CD4-positive, alpha-beta T cell treated with Interleukin-4 for 4 hours (primary cell): ENCODE measurements at regions not wholly inside any gene's neighbourhood (a gene's known extent, or its start where the extent isn't known, plus 50 kb on each side); places are given as distances from the start of the nearest gene placed in this dataset.
"Not testable (repeated sequence)": the region's sequence is repeated elsewhere in the genome, so short reads cannot be mapped to it uniquely, and the experiment has no call there.

Experiments used
- DNase-seq: peaks from one replicate; pipeline ENCODE4 v3.0.0-alpha.2; 2020

DNA sequence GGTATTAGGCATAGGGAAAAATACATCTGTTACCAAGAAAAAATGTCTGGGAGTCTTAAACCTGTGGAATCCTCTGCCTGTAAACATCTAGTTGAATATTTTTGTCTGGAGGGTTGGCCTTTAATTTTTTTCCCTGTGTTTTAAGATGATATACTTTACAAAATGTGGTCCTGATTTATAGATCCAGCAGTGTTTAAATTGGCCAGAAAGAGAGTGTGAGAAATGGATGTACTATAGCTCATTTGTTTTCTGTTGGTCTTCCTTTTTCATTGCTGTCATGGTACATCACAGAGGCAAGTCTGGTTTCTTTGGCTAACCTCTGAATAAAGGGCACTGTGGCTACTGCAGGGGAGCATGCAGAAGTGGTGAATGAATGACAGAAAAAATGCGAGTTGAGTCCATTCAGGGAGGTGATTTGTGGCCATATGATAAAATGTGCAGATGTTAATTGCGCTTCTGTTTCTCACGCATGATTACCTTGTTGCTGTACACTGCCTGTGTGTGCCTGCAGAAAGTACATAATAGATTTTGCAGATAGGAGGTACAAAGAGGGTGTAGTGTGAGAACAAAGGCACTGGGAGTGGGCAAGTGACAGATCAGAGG is 150.0 kb downstream of the NFKBIZ start:
- DNase-seq, result no peak

DNA sequence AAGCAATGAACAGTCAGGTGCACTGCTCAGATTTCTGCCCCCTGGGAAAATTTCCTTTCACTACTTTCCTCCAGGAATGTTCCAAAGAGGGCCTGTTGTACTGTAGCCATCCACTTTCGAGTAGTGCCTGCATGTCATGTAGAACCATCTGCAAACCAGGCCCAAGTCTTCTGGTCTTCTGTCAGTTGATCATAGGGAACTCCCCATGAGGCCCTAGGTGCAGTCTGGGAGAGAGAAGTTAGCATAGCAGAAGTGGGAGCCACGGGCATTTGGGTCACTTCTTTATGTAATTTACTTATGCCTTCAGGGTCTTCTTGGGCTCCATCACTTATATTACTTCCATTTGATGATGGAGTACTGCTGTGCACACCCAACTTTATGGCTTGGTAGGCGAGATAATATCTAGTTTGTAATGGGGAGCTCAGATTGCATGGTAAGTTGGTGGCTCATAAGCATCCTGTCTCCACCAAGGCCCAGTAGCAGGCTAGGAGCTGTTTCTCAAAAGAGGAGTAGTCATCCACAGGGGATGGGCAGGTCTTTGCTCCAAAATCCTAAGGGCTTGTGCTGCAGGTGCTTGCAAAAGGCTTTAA is 151.4 kb downstream of the NFKBIZ start:
- DNase-seq, result no peak

DNA sequence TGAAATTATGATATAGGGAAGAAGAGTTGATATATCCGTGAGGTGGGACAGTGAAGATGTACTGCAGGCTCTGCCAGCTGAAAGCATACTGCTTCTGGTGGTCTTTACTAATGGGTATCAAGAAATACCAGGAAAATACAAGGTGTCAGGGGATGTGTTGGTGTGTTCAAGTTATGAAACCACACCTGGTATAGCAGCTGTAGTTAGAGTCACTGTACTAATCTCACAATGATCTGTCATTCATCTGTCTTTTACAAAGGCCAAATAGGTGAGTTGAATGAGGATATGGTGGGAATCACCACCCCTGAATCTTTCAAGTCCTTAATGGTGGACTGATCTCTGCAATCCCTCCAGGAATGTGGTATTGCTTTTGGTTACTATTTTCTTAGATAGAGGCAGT is 152.7 kb downstream of the NFKBIZ start:
- DNase-seq, result no peak

DNA sequence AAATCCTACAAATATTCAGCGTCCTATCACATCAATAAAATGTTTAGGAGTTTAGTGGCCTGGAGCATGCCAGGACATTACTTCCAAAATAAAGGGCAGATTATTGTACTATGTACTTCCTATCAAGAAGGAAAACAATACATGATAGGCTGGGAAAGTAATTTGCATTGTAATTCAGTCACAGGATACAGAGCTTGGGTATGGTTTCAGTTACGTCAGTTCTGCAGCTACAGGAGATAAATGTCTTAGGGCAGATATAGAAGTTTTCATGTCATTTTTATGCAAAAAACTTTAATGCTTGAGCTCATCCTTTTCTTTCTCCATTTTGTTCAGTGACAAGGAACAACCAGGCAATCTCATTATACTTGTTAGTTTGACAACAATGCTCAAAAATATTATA is 155.2 kb downstream of the NFKBIZ start:
- no peak for DNase-seq

DNA sequence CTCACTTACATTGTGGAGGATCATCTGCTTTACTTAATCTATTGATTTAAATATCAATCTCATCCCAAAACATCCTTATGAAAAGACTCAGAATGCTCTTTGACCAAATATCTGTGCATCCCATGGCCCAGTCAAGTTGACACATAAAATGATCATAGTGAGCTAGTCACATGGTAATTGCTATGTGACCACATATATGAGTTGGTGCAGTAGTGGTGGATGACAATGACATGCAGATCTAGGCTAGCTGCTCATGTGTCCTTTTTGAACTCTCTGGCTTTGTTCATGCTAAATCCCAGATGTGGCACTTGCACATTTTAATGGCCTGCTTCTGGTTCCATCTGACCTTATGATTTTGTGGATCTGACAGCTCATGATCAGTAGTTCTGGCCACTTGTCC is 156.2 kb downstream of the NFKBIZ start:
- DNase-seq, result no peak

DNA sequence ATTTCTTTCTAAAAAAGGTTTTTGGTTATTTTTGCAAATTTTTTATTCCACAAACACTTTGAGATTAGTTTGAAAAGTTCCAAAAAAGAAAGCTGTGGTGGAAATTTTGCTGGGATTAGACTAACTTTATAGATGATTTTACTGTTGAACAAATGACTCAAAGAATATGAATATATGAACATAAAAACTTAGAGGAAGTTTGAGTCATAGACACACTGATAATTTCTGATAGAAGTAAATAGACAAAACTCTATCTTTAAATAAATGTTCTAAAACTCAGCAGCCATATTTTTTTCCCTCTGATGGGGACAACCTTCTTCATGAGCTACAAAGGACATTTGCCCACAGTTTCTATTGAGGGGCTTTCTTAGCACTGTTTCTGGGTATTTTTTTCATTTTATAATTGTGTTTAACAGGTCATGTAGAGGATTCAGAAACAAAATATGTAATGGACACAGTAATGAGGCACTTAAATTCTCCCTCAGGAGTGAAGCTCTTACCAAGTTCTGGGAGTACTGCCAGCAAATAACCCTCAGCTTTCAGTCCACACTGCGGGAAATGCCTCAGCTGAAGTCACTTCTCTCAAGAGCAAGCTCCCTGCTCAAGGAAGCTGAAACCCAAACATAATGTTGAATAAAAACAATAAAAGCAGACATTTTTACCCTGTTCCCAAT is 157.6 kb downstream of the NFKBIZ start:
- no peak for DNase-seq

DNA sequence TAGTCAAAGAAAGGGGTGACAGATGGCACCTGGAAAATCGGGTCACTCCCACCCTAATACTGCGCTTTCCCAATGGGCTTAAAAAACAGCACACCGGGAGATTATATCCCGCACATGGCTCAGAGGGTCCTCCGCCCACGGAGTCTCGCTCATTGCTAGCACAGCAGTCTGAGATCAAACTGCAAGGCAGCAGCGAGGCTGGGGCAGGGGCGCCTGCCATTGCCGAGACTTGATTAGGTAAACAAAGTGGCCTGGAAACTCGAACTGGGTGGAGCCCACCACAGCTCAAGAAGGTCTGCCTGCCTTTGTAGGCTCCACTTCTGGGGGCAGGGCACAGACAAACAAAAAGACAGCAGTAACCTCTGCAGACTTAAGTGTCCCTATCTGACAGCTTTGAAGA is 159.1 kb downstream of the NFKBIZ start:
- DNase-seq, result not testable (repeated sequence)

DNA sequence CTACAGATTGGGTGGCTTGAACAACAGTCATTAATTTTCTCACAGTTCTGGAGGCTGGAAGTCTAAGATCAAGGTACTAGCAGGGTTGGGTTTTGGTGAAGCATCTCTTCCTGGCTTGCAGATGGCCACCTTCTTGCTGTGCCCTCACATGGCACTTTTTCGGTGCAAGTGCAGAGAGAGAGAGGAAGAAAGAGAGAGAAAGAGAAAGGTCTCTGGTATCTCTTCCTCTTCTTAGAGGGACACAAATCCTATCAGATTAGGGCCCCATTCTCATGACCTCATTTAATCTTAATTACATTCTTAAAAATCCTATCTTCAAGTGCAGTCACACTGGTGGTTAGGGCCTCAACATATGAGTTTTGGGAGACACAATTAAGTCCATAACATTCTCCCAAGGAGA is 167.1 kb downstream of the NFKBIZ start:
- no peak for DNase-seq

DNA sequence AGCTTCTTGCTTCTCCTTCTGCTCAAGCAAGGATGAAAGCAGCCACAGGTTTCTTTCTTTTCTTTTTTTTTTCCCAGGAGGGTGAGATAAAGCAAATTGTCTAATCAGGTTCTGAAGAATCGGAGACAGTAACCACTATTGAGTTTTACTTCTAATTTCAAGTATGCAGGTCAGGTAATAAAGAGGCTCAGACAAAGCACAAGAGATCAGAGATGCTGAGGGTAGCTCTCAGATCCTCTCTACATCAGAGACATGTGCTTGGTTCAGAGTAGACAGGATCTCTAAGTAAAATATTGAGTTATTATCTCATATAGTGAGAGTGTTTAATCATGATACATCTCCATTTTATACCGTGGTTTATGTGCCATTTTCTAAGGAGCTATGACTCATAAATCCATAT is 168.5 kb downstream of the NFKBIZ start:
- DNase-seq, result no peak

DNA sequence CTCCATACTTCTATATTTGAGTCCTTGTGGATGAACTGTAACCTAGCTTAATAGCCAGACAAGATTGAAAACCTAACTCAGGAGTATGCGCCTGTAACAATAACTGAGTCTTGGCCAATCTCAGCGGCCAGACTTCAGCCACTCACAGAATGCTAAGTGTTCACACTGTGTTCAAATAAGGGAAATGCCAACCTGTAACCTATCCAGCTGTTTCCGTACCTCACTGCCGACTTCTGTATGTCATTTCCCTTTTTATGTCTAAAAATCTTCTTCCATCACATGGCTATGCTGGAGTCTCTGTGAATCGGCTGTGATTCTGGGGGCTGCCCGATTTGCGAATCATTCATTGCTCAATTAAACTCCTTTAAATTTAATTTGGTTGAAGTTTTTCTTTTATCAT is 169.2 kb downstream of the NFKBIZ start:
- peak; percentile 4 for DNase-seq

DNA sequence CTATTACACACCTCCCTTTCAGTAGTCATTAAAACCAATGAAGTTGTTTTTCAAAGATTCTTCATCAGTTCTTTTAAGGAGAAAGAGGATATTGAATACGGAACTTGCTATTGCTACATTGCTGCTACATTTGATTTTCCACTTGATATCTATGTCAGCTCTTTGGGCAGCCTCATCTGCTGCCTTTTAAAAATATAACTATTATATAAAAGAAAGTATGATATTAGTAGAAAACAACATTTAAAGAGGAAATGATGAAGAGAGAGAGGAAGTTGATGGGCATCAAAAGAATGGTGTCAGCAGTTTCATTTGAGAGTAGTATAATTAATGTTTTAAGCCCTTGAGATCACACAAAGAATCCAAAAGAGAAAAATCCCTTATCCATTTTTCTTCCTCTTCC is 171.4 kb downstream of the NFKBIZ start:
- DNase-seq, result no peak

DNA sequence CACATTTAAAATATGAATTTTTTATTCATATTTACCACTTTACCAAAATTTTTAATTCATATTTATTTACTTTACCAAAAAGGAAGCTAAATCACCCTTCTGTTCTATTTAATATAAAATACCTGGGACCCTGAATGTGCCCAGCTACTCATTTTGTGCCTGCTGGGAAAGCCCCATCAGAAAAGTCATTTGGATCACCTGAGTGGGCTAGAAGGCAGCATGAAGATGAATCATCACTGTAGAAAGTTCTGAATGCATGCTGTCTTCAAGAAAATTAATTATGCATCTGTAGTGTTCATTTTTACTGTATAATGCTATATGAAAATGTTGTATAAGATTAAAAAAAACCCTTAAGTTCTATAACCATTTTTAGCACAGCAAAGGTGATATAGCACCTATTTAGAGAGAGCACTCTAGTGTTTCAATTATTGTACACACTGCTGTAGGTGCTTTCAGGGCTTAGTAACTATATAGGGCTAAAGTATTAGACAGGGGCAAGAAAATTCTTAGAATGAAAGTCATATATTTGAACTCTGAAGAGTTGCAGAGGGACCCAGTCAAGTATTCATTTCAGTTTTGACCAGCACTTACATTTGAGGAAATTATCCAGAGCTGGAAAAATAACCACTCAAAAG is 175.1 kb downstream of the NFKBIZ start:
- DNase-seq, result no peak

DNA sequence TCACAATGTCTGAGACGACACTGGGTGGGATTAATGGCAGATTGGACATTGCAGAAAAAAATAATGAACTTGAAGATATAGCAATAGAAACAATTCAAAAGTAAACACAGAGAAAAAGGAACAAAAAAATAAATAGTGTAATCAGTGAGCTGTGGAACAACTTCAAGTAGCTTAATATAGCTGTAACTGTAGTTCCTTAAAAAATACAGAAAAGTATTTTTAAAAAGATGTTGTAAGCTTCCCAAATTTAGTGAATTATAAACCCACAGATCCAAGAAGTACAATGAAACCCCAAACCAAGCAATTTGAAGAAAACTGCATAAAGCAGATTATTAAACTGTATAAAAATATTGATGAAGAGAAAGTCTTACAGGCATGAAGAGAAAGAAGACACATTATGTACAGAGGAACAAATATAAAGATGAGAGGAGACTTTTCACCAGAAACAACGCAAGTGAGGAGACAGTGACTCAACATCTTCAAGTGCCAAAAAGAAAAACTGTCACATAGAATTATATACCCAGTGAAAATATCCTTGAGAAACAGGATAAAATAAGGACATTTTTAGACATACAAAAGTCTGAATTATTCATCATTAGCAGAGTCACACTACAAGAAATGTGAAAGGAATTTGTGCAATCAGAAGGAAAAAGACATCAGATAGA is 176.4 kb downstream of the NFKBIZ start:
- DNase-seq, result no peak

DNA sequence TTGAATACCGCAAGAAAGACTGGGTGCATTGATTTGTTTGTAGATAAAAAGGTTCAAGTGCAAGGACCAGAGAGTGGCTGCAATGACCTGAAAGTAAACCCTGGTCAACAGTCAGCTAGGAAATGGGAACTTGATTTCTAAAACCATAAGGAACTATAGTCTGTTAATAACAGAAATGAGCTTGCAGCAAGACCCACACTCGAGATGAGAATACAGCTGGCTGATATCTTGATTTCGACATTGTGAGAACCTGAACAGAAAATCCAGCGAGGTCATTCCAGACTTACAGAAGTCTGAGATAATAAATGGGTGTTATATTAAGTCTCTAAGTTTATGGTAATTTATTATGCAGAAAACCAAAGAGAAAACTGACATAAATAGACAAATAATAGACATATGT is 177.3 kb downstream of the NFKBIZ start:
- DNase-seq, result no peak

DNA sequence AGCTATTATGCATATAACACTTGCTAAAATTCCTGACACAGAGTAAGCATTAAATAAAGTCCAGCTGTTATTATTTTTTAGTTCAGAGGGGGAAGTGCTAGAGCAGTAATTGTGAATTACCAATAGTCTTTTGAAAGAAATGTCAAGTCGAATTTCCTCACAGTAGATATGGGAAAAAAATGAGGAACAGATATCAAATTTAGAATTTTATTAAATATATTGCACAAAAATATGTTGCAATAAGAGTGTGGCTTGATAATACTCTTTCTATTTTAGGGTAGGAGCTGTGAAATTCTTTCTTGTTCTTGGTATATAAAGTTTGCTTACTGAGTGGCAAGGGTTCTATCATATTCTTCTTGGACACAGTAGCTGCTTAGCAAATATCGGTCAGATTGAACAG is 181.3 kb downstream of the NFKBIZ start:
- DNase-seq, result no peak

DNA sequence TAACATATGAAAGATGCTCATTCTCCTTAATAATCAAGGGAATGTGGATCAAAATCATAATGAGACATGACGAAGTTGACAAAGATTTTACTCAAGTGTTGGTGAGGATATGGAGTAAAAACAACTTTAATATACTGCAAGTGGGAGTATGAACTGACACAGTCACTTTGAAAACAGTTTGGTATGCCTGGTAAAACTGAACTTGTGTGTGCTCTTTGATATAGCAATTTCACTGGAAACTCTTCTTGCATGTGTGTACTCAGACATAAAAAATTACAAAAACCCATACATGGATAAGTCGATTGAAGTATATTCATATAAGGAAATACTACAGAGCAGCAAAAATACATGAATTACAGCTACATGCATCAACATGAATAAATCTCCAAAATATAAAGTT is 182.5 kb downstream of the NFKBIZ start:
- no peak for DNase-seq

DNA sequence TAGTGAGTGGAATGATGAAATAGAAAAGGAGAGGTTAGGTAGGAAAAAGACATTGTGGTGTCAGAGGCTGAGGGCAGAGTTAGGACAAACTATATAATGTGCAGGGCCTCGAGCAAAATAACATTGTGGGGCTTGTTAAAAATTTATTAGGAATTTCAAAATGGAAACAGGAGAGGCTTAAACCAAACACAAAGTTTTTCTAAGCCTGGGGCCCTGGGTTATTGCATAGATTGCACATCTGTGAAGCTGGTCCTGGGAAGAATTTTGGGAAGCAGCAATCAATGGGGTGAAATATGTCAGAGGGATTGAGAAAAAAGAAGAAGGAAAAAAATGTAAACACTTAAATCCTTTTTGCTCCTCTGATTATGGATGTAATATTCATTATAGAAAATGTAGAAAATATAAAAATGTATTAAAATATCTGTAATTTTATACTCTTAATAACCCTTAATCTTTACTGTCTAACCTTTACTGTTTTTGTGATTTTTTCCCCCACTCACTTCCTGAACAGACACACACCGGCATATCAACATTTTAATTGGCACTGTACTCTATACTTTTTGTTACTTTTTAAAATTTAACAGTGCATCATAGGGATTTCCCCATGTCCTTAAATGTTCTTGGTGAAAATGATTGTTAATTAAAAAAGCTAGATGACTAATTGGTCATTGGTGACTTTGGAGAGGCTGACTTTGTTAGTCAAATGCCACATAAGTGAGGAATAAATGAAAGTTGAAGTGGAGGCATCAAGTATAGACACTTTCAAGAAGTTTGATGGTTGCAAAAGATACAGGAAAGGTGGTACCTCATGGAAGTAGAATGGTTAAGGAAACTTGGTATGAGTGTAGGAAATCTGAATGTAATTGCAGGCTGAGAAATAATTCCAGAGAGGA is 183.4 kb downstream of the NFKBIZ start:
- DNase-seq, result no peak

DNA sequence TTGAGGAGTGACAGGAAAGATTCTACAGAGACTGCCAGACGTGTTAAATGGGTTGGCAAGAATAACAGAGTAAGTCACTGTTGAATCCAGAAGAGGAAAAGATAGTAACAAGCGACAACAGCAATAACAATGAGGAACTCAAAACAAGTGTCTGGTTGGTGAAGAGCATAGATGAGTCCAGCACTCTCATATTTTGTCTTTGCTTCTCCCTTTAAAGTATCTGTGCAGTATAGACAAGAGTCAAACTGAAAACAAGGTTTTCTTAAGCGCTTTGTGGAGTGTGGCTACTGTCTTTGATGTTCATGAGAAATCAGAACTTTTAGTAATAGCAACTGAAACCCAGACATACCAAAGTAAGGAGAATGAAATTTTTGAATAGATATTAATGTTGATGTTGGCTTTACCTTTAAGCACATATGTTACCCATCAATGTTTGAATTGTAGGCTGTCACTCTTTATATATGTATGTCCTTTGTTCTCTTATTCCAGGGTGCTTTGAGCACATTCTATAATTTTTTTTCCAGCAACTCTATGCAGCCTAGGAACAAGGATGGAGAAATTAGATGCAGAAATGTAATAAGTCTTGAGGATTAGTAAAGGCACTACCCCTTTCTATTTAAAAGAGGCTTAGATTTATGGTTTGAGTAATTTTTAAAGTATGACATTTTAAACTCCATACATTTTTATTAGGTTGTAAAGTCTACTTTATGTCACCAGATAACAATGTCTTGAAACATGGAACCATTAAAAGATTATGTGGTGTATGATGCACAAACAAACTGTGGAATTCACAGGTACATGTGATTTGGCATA is 185.5 kb downstream of the NFKBIZ start:
- no peak for DNase-seq

DNA sequence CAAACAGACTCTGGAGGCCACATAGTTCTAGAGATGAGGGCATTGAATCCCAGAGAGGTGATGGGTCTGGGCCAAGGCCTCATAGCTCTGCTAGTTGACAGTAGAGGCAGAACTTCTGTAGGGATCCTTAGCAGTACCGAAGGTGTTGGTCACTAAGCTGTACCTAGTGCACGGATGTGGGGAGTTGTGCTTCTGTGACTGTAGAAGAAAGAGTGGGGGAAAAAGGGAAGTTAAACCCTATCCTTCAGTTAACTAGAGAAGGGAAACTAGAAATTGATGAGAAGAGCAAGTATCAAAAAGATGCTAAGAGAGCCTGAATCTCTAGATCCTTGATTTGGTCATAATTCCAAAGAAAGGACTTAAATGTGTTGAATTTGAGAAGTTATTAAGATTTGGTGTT is 186.7 kb downstream of the NFKBIZ start:
- no peak for DNase-seq

DNA sequence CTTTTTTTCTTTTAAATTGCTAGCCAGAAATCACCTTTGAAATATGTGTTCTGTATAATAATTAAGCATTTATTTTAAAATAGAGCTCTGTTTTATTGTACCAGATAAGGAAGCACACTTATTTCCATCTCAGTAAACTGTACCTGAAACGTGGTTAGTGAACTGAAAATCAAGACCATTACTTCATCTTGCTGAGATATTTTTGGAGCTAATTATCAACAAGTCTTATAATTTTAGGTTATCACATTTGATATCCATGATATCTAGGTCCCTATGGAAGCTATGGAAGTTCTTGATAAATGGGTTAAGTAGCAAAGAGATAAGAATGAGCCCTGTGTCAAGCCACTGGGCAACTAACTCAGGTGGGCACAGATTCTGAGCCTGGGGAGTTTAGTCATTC is 187.2 kb downstream of the NFKBIZ start:
- DNase-seq, result no peak

DNA sequence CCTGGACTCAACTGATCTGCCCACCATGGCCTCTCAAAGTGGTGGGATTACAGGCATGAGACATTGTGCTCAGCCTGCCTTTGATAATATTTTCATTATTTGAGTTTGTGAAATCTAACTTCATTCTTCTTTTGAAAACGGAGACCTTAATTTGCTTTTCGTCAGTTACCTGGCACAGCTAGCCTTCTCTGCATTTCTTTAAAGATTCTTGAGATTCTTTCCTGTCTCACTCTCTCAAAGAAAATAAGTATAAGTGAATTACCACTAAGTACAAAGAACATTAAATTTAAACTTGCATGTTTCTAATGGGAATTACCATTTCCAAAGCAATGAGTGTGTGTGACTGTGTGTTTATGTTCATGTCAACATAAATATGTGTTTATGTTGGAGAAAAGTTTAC is 187.9 kb downstream of the NFKBIZ start:
- DNase-seq, result no peak

DNA sequence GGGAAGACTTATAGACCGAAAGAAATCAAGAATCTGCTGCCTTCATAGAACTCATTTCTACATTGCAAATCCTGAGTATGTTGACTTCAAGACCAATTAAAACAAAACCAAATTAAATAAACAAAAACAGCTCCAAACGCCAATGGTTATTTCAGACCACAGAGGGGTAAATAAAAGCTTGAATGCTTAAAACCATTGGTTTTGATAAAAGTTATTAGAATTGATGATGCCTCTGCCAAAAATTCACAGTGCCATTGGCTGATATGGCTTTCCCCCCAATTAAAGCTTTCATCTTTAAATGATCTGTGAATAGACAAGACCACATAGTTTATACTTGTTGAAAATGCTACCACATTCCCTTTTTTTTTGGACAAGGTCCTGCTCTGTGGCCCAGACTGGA is 188.5 kb downstream of the NFKBIZ start:
- no peak for DNase-seq
